ENCODE measurements at regions not wholly inside any gene's neighbourhood (a gene's known extent, or its start where the extent isn't known, plus 50 kb on each side); places are given as distances from the start of the nearest gene placed in this dataset.
A peak's percentile ranks its signal among the peaks of the same experiment; 100 is the strongest.

- H3K4me3 ChIP-seq: no peak overlapping the region
- no peak overlapping the region for H3K27ac ChIP-seq
- H3K9me3 ChIP-seq: peaks cover 0 to 7% of the 10 kb centered on the region in 2 donors
- no peaks in the 10 kb centered on the region for H3K27me3 ChIP-seq
- no peak for DNase-seq (ENCODE audit: low spot score)
- H3K4me1 ChIP-seq: peaks cover 0 to 22% of the 10 kb centered on the region in 2 donors
- TF ChIP-seq CTCF (IDR thresholded peaks at IDR 0.05): no peak
- H3K36me3 ChIP-seq: no peaks in the 10 kb centered on the region
These were observed 499.8 kb upstream of the CD180 start for GRCh38 chr5:67696446-67696845.

- Histone ChIP-seq H3K36me3 (no peaks in the 10 kb centered on the region), H3K9me3 (no peaks in the 10 kb centered on the region), H3K4me3 (no peak overlapping the region), H3K27me3 (no peaks in the 10 kb centered on the region), H3K27ac (peak overlapping the region; percentile 63 to 75), H3K4me1 (peaks cover 0 to 22% of the 10 kb centered on the region in 2 donors)
- DNase-seq (ENCODE audit: low spot score): no peak
- no peak for TF ChIP-seq CTCF (IDR thresholded peaks at IDR 0.05)
These were observed 498.8 kb upstream of the CD180 start for GRCh38 chr5:67695369-67695768.

GRCh38 chr5:67694810-67695191 lies 498.2 kb upstream of the CD180 start:
- peak overlapping the region; percentile 63 to 75 for H3K27ac ChIP-seq

GRCh38 chr5:67693956-67694809 lies 497.6 kb upstream of the CD180 start:
- Histone ChIP-seq H3K9me3 (no peaks in the 10 kb centered on the region), H3K27ac (peak overlapping the region; percentile 63 to 75), H3K4me3 (no peak overlapping the region), H3K36me3 (no peaks in the 10 kb centered on the region), H3K27me3 (no peaks in the 10 kb centered on the region), H3K4me1 (peaks cover 0 to 22% of the 10 kb centered on the region in 2 donors)
- TF ChIP-seq CTCF (IDR thresholded peaks at IDR 0.05): no peak
- peak; percentile 94 for DNase-seq (ENCODE audit: low spot score)

More at GRCh38 chr5:67694810-67695191, 498.2 kb upstream of the CD180 start:
- no peak for DNase-seq (ENCODE audit: low spot score)
- Histone ChIP-seq H3K36me3 (no peaks in the 10 kb centered on the region), H3K9me3 (no peaks in the 10 kb centered on the region), H3K4me1 (peaks cover 0 to 22% of the 10 kb centered on the region in 2 donors), H3K4me3 (no peak overlapping the region), H3K27me3 (no peaks in the 10 kb centered on the region)
- no peak for TF ChIP-seq CTCF (IDR thresholded peaks at IDR 0.05)

- no peaks in the 10 kb centered on the region for H3K9me3 ChIP-seq
- TF ChIP-seq CTCF (IDR thresholded peaks at IDR 0.05): no peak
- no peaks in the 10 kb centered on the region for H3K4me1 ChIP-seq
- DNase-seq (ENCODE audit: low spot score): no peak
- H3K27ac ChIP-seq: no peak overlapping the region
- no peaks in the 10 kb centered on the region for H3K36me3 ChIP-seq
- no peaks in the 10 kb centered on the region for H3K27me3 ChIP-seq
- H3K4me3 ChIP-seq: no peak overlapping the region
These were observed 490.1 kb upstream of the CD180 start for GRCh38 chr5:67686746-67687145.

Data from right atrium auricular region (tissue), 2 donors.